ENCODE measurements at regions not wholly inside any gene's neighbourhood (a gene's known extent, or its start where the extent isn't known, plus 50 kb on each side); places are given as distances from the start of the nearest gene placed in this dataset.

DNA sequence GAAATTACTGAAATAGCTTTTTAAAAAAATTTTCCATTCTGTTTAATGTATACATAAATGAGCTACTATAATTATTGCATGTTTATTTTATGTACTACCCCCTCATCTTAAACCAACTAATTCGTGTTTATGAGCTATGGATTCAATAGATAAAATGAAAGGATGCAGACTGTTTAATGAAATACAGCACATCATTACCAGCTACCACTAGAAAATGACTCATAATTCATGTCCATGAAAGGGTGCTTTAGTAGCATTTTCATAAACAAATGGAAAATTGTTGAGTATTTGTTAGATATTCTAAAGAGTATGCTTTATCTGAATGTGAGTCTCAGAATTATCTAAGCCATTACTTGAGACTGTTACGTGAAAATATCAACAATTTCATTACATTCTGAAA lies 1590.1 kb downstream of the HACE1 start (continued):
- TF ChIP-seq RCOR1 (IDR thresholded peaks at IDR 0.05; ENCODE audit: low read length), result no peak
- no peak for TF ChIP-seq RAD21 (IDR thresholded peaks at IDR 0.05; ENCODE audit: low read length)

DNA sequence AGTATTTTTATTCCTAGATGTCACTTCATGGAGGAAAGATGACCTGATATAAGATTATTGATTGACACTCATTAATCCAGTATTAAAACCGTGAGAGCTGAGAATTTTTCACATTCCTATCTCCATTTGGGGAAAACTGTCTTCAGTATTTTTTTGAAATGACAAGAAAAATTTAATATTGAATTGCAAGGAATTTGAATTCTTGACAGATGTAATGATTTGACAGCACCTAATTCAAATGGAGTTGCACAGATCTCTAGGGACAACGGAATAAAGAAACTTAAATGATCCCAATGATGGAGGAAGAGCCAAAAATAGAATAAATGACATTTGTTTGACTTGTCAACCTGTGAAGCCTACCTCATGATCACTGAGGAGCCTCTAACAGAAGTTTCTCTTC lies 1591.4 kb downstream of the HACE1 start:
- Histone ChIP-seq H3K79me2 (ENCODE audit: insufficient read depth) (no peaks in the 10 kb centered on the region), H3K4me2 (no peak overlapping the region), H3K9ac (no peak overlapping the region), H2AFZ (ENCODE audit: low read depth) (no peak overlapping the region), H3F3A (replicated peaks; ENCODE audit: insufficient read depth) (no peaks in the 10 kb centered on the region), H3K9me2 (no peaks in the 10 kb centered on the region), H3K36me3 (replicated peaks in 1 of 2; ENCODE audit: control insufficient read depth in 1 of 2, insufficient read depth in 2 of 2, low read length in 1 of 2) (no peaks in the 10 kb centered on the region), H3K27ac (ENCODE audit: low read depth in 2 of 2, low read length in 1 of 2) (no peak overlapping the region), H3K4me1 (ENCODE audit: control insufficient read depth in 1 of 2, insufficient read depth in 2 of 2, low read depth in 1 of 2, low read length in 1 of 2) (no peaks in the 10 kb centered on the region; a peak in 1 of 4 replicates), H3K4me3 (ENCODE audit: low read depth in 2 of 2, low read length in 1 of 2) (no peak overlapping the region), H3K27me3 (ENCODE audit: insufficient read depth) (no peaks in the 10 kb centered on the region), H3K9me3 (no peaks in the 10 kb centered on the region), H4K20me1 (ENCODE audit: insufficient read depth) (no peaks in the 10 kb centered on the region)
- ChIA-PET POLR2A (no interaction called here), CTCF (no interaction called here)
- TF ChIP-seq FOXJ3 (CRISPR knock-in tag; IDR thresholded peaks at IDR 0.05) (no peak), SIN3A (IDR thresholded peaks at IDR 0.05; ENCODE audit: borderline replicate concordance, low read depth, low read length) (no peak), RCOR1 (IDR thresholded peaks at IDR 0.05; ENCODE audit: low read length) (no peak), TEAD4 (IDR thresholded peaks at IDR 0.05; ENCODE audit: borderline replicate concordance, insufficient read depth) (no peak), MEF2A (IDR thresholded peaks at IDR 0.05; ENCODE audit: borderline replicate concordance, low read depth) (no peak), CHD2 (IDR thresholded peaks at IDR 0.05; ENCODE audit: low read length, partially characterized antibody) (no peak), TAF1 (IDR thresholded peaks at IDR 0.05; ENCODE audit: borderline replicate concordance, low read depth, low read length) (no peak)
- TF ChIP-seq, protein P1, sequence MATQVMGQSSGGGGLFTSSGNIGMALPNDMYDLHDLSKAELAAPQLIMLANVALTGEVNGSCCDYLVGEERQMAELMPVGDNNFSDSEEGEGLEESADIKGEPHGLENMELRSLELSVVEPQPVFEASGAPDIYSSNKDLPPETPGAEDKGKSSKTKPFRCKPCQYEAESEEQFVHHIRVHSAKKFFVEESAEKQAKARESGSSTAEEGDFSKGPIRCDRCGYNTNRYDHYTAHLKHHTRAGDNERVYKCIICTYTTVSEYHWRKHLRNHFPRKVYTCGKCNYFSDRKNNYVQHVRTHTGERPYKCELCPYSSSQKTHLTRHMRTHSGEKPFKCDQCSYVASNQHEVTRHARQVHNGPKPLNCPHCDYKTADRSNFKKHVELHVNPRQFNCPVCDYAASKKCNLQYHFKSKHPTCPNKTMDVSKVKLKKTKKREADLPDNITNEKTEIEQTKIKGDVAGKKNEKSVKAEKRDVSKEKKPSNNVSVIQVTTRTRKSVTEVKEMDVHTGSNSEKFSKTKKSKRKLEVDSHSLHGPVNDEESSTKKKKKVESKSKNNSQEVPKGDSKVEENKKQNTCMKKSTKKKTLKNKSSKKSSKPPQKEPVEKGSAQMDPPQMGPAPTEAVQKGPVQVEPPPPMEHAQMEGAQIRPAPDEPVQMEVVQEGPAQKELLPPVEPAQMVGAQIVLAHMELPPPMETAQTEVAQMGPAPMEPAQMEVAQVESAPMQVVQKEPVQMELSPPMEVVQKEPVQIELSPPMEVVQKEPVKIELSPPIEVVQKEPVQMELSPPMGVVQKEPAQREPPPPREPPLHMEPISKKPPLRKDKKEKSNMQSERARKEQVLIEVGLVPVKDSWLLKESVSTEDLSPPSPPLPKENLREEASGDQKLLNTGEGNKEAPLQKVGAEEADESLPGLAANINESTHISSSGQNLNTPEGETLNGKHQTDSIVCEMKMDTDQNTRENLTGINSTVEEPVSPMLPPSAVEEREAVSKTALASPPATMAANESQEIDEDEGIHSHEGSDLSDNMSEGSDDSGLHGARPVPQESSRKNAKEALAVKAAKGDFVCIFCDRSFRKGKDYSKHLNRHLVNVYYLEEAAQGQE (IDR thresholded peaks at IDR 0.05; ENCODE audit: low read depth, low read length), result no peak
- TF ChIP-seq, protein P2, sequence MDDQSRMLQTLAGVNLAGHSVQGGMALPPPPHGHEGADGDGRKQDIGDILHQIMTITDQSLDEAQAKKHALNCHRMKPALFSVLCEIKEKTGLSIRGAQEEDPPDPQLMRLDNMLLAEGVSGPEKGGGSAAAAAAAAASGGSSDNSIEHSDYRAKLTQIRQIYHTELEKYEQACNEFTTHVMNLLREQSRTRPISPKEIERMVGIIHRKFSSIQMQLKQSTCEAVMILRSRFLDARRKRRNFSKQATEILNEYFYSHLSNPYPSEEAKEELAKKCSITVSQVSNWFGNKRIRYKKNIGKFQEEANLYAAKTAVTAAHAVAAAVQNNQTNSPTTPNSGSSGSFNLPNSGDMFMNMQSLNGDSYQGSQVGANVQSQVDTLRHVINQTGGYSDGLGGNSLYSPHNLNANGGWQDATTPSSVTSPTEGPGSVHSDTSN (IDR thresholded peaks at IDR 0.05), result no peak
- DNase-seq, result no peak
- WGBS (ENCODE audit: low lambda C conversion rate), result 14% methylated on average over 2 of the region's 2 CpGs

DNA sequence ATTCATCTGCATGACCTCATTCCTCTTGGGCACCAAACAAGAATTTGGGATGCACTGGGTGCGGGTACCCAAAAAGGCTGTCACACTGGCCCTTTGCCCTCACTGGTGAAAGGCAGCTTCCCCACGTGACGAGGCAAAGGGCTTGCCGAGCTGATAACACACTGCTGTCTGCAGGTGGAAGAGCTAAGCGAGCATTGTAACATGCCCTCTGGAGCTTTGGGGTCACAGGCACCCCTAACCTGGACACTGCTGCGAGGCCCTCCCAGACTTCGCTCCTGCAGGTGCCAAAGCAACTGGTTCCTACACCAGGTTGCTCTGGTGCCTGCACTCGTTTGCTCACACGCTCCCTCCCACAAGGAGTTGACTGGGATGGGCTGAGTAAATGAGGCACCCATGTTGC lies 1595.7 kb downstream of the HACE1 start:
- POLR2A ChIA-PET, result no interaction called here
- Histone ChIP-seq H3K9me2 (no peaks in the 10 kb centered on the region), H3K4me3 (ENCODE audit: low read depth in 2 of 2, low read length in 1 of 2) (no peak overlapping the region), H3K79me2 (ENCODE audit: insufficient read depth) (no peaks in the 10 kb centered on the region), H3K9ac (no peak overlapping the region), H3F3A (replicated peaks; ENCODE audit: insufficient read depth) (no peaks in the 10 kb centered on the region), H3K4me1 (ENCODE audit: control insufficient read depth in 1 of 2, insufficient read depth in 2 of 2, low read depth in 1 of 2, low read length in 1 of 2) (no peaks in the 10 kb centered on the region), H2AFZ (ENCODE audit: low read depth) (no peak overlapping the region), H3K27ac (ENCODE audit: low read depth in 2 of 2, low read length in 1 of 2) (no peak overlapping the region), H3K36me3 (replicated peaks in 1 of 2; ENCODE audit: control insufficient read depth in 1 of 2, insufficient read depth in 2 of 2, low read length in 1 of 2) (no peaks in the 10 kb centered on the region), H3K27me3 (ENCODE audit: insufficient read depth) (no peaks in the 10 kb centered on the region), H3K9me3 (no peaks in the 10 kb centered on the region), H3K4me2 (no peak overlapping the region), H4K20me1 (ENCODE audit: insufficient read depth) (no peaks in the 10 kb centered on the region)
- no peak for DNase-seq
- CTCF ChIA-PET, result interaction anchor here (1.0 kb wide), 1 partner anchor 9 kb away, joined by 3 read pairs; no protein-coding TSS in a partner anchor
- no peak for TF ChIP-seq RAD21 (IDR thresholded peaks at IDR 0.05; ENCODE audit: low read length)
- WGBS (ENCODE audit: low lambda C conversion rate), result 41% methylated on average over 4 of the region's 9 CpGs
